Psoas muscle (tissue), 7 donors: ENCODE measurements at regions not wholly inside any gene's neighbourhood (a gene's known extent, or its start where the extent isn't known, plus 50 kb on each side); places are given as distances from the start of the nearest gene placed in this dataset.

Experiments used
- ATAC-seq, 4 donors: fragments of 200-7000 bp; cut with Tn5 transposase; one replicate each; pipeline ENCODE4 v1.9.1; 2020; ENCODE audit warnings: moderate library complexity in 3 of 4, mild to moderate bottlenecking in 2 of 4
- DNase-seq, 2 donors: peaks; one replicate each; pipeline ENCODE4 v3.0.0-alpha.2; 2020
- H3K27ac ChIP-seq: fragments of 200-600 bp; one replicate; pipeline ENCODE4 v1.8.0; 2022
- H3K27me3 ChIP-seq, 3 donors: fragments of 200-600 bp in 1 of 3; one replicate each; pipeline versions ENCODE4 v1.6.1 to v1.8.0; 2013 to 2022; ENCODE audit warnings: low read length in 2 of 3, mild to moderate bottlenecking in 2 of 3, moderate library complexity in 1 of 3; ENCODE audit not compliant: insufficient read depth in 3 of 3
- H3K36me3 ChIP-seq, 2 donors: fragments of 200-600 bp in 1 of 2; one replicate each; pipeline versions ENCODE4 v1.6.1 to v1.8.0; 2013 to 2022; ENCODE audit warnings: low read depth in 1 of 2, mild to moderate bottlenecking in 1 of 2, moderate library complexity in 1 of 2; ENCODE audit not compliant: insufficient read depth in 1 of 2
- H3K4me1 ChIP-seq: fragments of 200-600 bp; one replicate; pipeline ENCODE4 v1.8.0; 2022
- H3K4me3 ChIP-seq: fragments of 200-600 bp; one replicate; pipeline ENCODE4 v1.8.0; 2022; ENCODE audit warnings: mild to moderate bottlenecking
- H3K9me3 ChIP-seq: fragments of 200-600 bp; one replicate; pipeline ENCODE4 v1.8.0; 2022
- CTCF ChIP-seq: fragments of 200-600 bp; IDR thresholded peaks from one replicate; pipeline ENCODE4 v1.8.0; 2022; ENCODE audit warnings: antibody characterized with exemption
- WGBS, 3 donors: extraction: QIAGEN DNeasy Blood & Tissue Kit; methylation state at CpG; one replicate each; pipeline versions ENCODE4 v1.1.6 to v1.1.7; 2013; 5-methylcytosine and 5-hydroxymethylcytosine counted together
- intact Hi-C, 2 donors: fragments of 100-400 bp; cut with DNase I; formaldehyde crosslinking; loops; one replicate each; pipeline versions ENCODE4 v1.11.0 to v1.14.2; 2022
- donor health status: healthy with polysubstance abuse.
- donor health status: DM: no; HTN: no; CAD: no; lungs with moderate emphysema.
- donor health status: Bipolar disorder and iron deficiency.
- donor health status: healthy.
- donor health status: DM: yes; HTN: yes; CAD: no.
- donor health status: DM: no; HTN: no; CAD: no.
- donor health status: DM: yes; HTN: yes; CAD: no.

- DNase-seq (no peak), ATAC-seq (no peak)
- Histone ChIP-seq H3K36me3 (no peaks in the 10 kb centered on the region), H3K27me3 (no peaks in the 10 kb centered on the region), H3K27ac (no peak overlapping the region), H3K9me3 (no peaks in the 10 kb centered on the region), H3K4me1 (peaks cover 2% of the 10 kb centered on the region), H3K4me3 (no peak overlapping the region)
- no peak for TF ChIP-seq CTCF
- intact Hi-C loops: loop anchor here in 1 of 2 donors (1.0 to 10.0 kb wide), 2 partner anchors 13 to 394 kb away; no protein-coding TSS in a partner anchor
- WGBS, 3 donors: 62 to 77% (median 74%) methylated on average over 6 of the region's 6 CpGs
These were observed 645.8 kb upstream of the USP24 start for GRCh38 chr1:55860798-55861519.

- Histone ChIP-seq H3K27me3 (no peaks in the 10 kb centered on the region), H3K36me3 (no peaks in the 10 kb centered on the region), H3K4me3 (no peak overlapping the region), H3K4me1 (no peaks in the 10 kb centered on the region), H3K9me3 (no peaks in the 10 kb centered on the region), H3K27ac (no peak overlapping the region)
- no peak for ATAC-seq
- WGBS, 3 donors: 52 to 66% (median 60%) methylated on average over 1 of the region's 1 CpG
- DNase-seq: no peak
- intact Hi-C loops: loop anchor here in 1 of 2 donors (1.0 to 10.0 kb wide), 2 partner anchors 12 to 394 kb away; no protein-coding TSS in a partner anchor
- TF ChIP-seq CTCF: no peak
These were observed 645.2 kb upstream of the USP24 start for GRCh38 chr1:55860326-55860725.

GRCh38 chr1:55854911-55855310, 639.7 kb upstream of the USP24 start:
- DNase-seq (no peak), ATAC-seq (no peak)
- Histone ChIP-seq H3K27me3 (no peaks in the 10 kb centered on the region), H3K4me3 (no peak overlapping the region), H3K9me3 (no peaks in the 10 kb centered on the region), H3K27ac (no peak overlapping the region), H3K36me3 (no peaks in the 10 kb centered on the region), H3K4me1 (no peaks in the 10 kb centered on the region)
- WGBS, 3 donors: 48 to 98% (median 97%) methylated on average over 2 of the region's 2 CpGs
- intact Hi-C loops: no loop called here
- no peak for TF ChIP-seq CTCF

- TF ChIP-seq CTCF: no peak
- WGBS, 3 donors: 78 to 89% (median 85%) methylated on average over 1 of the region's 1 CpG
- Histone ChIP-seq H3K27me3 (no peaks in the 10 kb centered on the region), H3K4me3 (no peak overlapping the region), H3K9me3 (no peaks in the 10 kb centered on the region), H3K27ac (no peak overlapping the region), H3K4me1 (peaks cover 11% of the 10 kb centered on the region), H3K36me3 (no peaks in the 10 kb centered on the region)
- intact Hi-C loops: loop anchor here in 1 of 2 donors (1.0 kb wide), 1 partner anchor 11 kb away; no protein-coding TSS in a partner anchor
- DNase-seq: no peak
- no peak for ATAC-seq
These were observed 633.7 kb upstream of the USP24 start for GRCh38 chr1:55848906-55849305.

- intact Hi-C loops: no loop called here
- no peaks in the 10 kb centered on the region for H3K36me3 ChIP-seq
- no peak for TF ChIP-seq CTCF
- H3K4me3 ChIP-seq: no peak overlapping the region
- ATAC-seq: no peak
- WGBS, 3 donors: 83 to 91% (median 87%) methylated on average over 2 of the region's 2 CpGs
- H3K9me3 ChIP-seq: no peaks in the 10 kb centered on the region
- no peaks in the 10 kb centered on the region for H3K27me3 ChIP-seq
- H3K4me1 ChIP-seq: peaks cover 11% of the 10 kb centered on the region
- H3K27ac ChIP-seq: no peak overlapping the region
- DNase-seq: no peak
These were observed 630.9 kb upstream of the USP24 start for GRCh38 chr1:55846051-55846450.
